ENCODE measurements at regions not wholly inside any gene's neighbourhood (a gene's known extent, or its start where the extent isn't known, plus 50 kb on each side); places are given as distances from the start of the nearest gene placed in this dataset.
"Not testable (repeated sequence)": the region's sequence is repeated elsewhere in the genome, so short reads cannot be mapped to it uniquely, and the experiment has no call there.

DNA sequence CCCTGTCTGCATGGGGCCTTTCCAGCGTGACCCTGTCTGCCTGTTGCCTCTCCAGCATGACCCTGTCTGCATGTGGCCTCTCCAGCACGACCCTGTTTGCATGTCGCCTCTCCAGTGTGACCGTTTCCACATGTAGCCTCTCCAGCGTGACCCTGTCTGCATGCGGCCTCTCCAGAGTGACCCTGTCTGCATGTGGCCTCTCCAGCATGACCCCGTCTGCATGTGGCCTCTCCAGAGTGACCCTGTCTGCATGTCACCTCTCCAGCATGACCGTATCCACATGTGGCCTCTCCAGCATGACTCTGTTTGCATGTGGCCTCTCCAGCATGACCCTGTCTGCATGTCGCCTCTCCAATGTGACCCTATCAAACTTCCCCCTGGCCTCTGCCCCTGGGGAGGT is 794.1 kb downstream of the SPATA31A7 start:
- TF ChIP-seq POLR2A (IDR thresholded peaks at IDR 0.05) = not testable (repeated sequence)
- TF ChIP-seq, protein P1, sequence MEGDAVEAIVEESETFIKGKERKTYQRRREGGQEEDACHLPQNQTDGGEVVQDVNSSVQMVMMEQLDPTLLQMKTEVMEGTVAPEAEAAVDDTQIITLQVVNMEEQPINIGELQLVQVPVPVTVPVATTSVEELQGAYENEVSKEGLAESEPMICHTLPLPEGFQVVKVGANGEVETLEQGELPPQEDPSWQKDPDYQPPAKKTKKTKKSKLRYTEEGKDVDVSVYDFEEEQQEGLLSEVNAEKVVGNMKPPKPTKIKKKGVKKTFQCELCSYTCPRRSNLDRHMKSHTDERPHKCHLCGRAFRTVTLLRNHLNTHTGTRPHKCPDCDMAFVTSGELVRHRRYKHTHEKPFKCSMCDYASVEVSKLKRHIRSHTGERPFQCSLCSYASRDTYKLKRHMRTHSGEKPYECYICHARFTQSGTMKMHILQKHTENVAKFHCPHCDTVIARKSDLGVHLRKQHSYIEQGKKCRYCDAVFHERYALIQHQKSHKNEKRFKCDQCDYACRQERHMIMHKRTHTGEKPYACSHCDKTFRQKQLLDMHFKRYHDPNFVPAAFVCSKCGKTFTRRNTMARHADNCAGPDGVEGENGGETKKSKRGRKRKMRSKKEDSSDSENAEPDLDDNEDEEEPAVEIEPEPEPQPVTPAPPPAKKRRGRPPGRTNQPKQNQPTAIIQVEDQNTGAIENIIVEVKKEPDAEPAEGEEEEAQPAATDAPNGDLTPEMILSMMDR (IDR thresholded peaks at IDR 0.05) = not testable (repeated sequence)
